HCT116 (cell line): ENCODE measurements at regions not wholly inside any gene's neighbourhood (a gene's known extent, or its start where the extent isn't known, plus 50 kb on each side); places are given as distances from the start of the nearest gene placed in this dataset.

Source experiments
- ATAC-seq: fragments of 200-7000 bp; cut with Tn5 transposase; 2 replicates; pipeline ENCODE4 v1.9.1; 2020; ENCODE audit warnings: mild to moderate bottlenecking, moderate library complexity
- BruUV-seq: library from RNA; stranded (reverse); fragments of 400-500 nt; replicated peaks from 2 replicates; lab custom pipeline; 2021; lab: Mats Ljungman, UMichigan
- CTCF ChIA-PET: fragments of 300-600 bp; sonication (Branson Sonifier 250); formaldehyde crosslinking; loops from one replicate; lab custom pipeline; 2021; ENCODE audit warnings: antibody characterized with exemption; lab: Charles Lee
- POLR2A ChIA-PET: fragments of 300-600, 350-600 bp; sonication (Branson Sonifier 250); formaldehyde crosslinking; loops from one replicate; lab custom pipeline; 2021; ENCODE audit warnings: antibody characterized with exemption; lab: Charles Lee
- RAD21 ChIA-PET, 2 experiments: fragments of 300-600 bp; sonication (Branson Sonifier 250); formaldehyde crosslinking; loops; one replicate each; lab custom pipeline; 2023; ENCODE audit warnings: low total read pairs in 2 of 2; ENCODE audit not compliant: uncharacterized antibody in 2 of 2, unreplicated experiment in 2 of 2, low non-redundant PET in 1 of 2; lab: Charles Lee
- DNase-seq: peaks from one replicate; pipeline ENCODE4 v3.0.0-alpha.2; 2010; ENCODE audit warnings: low read depth, low spot score
- H2AFZ ChIP-seq: fragments of 200-600 bp; shearing (Covaris generic), sonication (generic); 2 replicates; pipeline ENCODE4 v1.6.1; 2017; ENCODE audit warnings: low read depth, mixed run types, mixed read lengths, antibody characterized with exemption, low read length; ENCODE audit not compliant: poor library complexity, severe bottlenecking
- H3K27ac ChIP-seq: 2 replicates; pipeline ENCODE4 v1.5.1; 2012; ENCODE audit warnings: low read depth, low read length
- H3K27me3 ChIP-seq: fragments of 200-600 bp; sonication (generic); 2 replicates; pipeline ENCODE4 v1.6.1; 2016; ENCODE audit warnings: mixed run types, low read length, mixed read lengths; ENCODE audit not compliant: insufficient read depth
- H3K36me3 ChIP-seq, 2 experiments: fragments of 200-500 bp in 1 of 2; fragments of 200-600 bp in 1 of 2; sonication (Bioruptor generic) in 1 of 2; sonication (generic) in 1 of 2; 2 replicates each; pipeline versions ENCODE4 v1.5.1 to v1.6.1; 2014 to 2016; ENCODE audit warnings: low read length in 2 of 2, inconsistent platforms in 1 of 2, mixed read lengths in 1 of 2, mixed run types in 1 of 2; ENCODE audit not compliant: insufficient read depth in 2 of 2, control insufficient read depth in 1 of 2
- H3K4me1 ChIP-seq, 2 experiments: fragments of 200-600 bp in 1 of 2; sonication (generic) in 1 of 2; 2 replicates each; pipeline versions ENCODE4 v1.5.1 to v1.6.1; 2012 to 2017; ENCODE audit warnings: low read length in 2 of 2, inconsistent platforms in 1 of 2, mild to moderate bottlenecking in 1 of 2, mixed read lengths in 1 of 2, mixed run types in 1 of 2, moderate library complexity in 1 of 2; ENCODE audit not compliant: insufficient read depth in 2 of 2, control insufficient read depth in 1 of 2
- H3K4me2 ChIP-seq: fragments of 200-600 bp; sonication (generic); 2 replicates; pipeline ENCODE4 v1.6.1; 2017; ENCODE audit warnings: mixed run types, low read length, mixed read lengths
- H3K4me3 ChIP-seq, 2 experiments: fragments of 200-600 bp in 1 of 2; sonication (generic) in 1 of 2; replicated peaks in 1 of 2; 2 replicates each; pipeline ENCODE4 v1.5.1; 2011 to 2016; ENCODE audit warnings: low read length in 2 of 2, control low read depth in 1 of 2, low read depth in 1 of 2, mild to moderate bottlenecking in 1 of 2, mixed read lengths in 1 of 2, mixed run types in 1 of 2
- H3K79me2 ChIP-seq: fragments of 200-600 bp; sonication (generic); 2 replicates; pipeline ENCODE4 v1.6.1; 2017; ENCODE audit warnings: mild to moderate bottlenecking, mixed run types, low read length, moderate library complexity, mixed read lengths; ENCODE audit not compliant: insufficient read depth
- H3K9ac ChIP-seq: fragments of 200-600 bp; sonication (generic); 2 replicates; pipeline ENCODE4 v1.6.1; 2016; ENCODE audit warnings: low read length, mixed read lengths
- H3K9me2 ChIP-seq: fragments of 200-600 bp; sonication (generic), shearing (Covaris generic); 2 replicates; pipeline ENCODE4 v1.6.1; 2017; ENCODE audit warnings: mixed run types, mild to moderate bottlenecking, moderate library complexity; ENCODE audit not compliant: insufficient read depth
- H3K9me3 ChIP-seq, 2 experiments: fragments of 200-500 bp in 1 of 2; fragments of 200-600 bp in 1 of 2; sonication (Bioruptor generic) in 1 of 2; sonication (generic) in 1 of 2; 2 replicates each; pipeline ENCODE4 v1.6.1; 2014 to 2017; ENCODE audit warnings: low read length in 2 of 2, mixed read lengths in 2 of 2, inconsistent platforms in 1 of 2, low read depth in 1 of 2, mild to moderate bottlenecking in 1 of 2, mixed run types in 1 of 2, moderate library complexity in 1 of 2; ENCODE audit not compliant: control insufficient read depth in 1 of 2, insufficient read depth in 1 of 2
- H4K20me1 ChIP-seq: fragments of 200-600 bp; sonication (generic), shearing (Covaris generic); 2 replicates; pipeline ENCODE4 v1.6.1; 2017; ENCODE audit warnings: mixed run types, mild to moderate bottlenecking, moderate library complexity; ENCODE audit not compliant: insufficient read depth
- ELF1 ChIP-seq: IDR thresholded peaks from 2 replicates; pipeline ENCODE4 v1.6.1; 2012; ENCODE audit warnings: low read depth, borderline replicate concordance
- EZH2 ChIP-seq: fragments of 200-600 bp; sonication (generic); IDR thresholded peaks from 2 replicates; pipeline ENCODE4 v1.6.1; 2017; ENCODE audit warnings: antibody characterized with exemption, mixed run types
- EZH2phosphoT487 ChIP-seq: fragments of 200-600 bp; IDR thresholded peaks from 2 replicates; pipeline ENCODE4 v1.6.1; 2018; ENCODE audit warnings: antibody characterized with exemption, borderline replicate concordance
- FOSL1 ChIP-seq: IDR thresholded peaks from 2 replicates; pipeline ENCODE4 v1.6.1; 2012; ENCODE audit warnings: low read depth
- JUND ChIP-seq: IDR thresholded peaks from 2 replicates; pipeline ENCODE4 v1.6.1; 2012
- MAX ChIP-seq: IDR thresholded peaks from 2 replicates; pipeline ENCODE4 v1.6.1; 2012
- RAD21 ChIP-seq: IDR thresholded peaks from 2 replicates; pipeline ENCODE4 v1.6.1; 2012; ENCODE audit warnings: low read depth, mild to moderate bottlenecking
- SP1 ChIP-seq: IDR thresholded peaks from 2 replicates; pipeline ENCODE4 v1.6.1; 2012; ENCODE audit warnings: low read depth
- SRF ChIP-seq: IDR thresholded peaks from 2 replicates; pipeline ENCODE4 v1.6.1; 2012; ENCODE audit warnings: low read depth
- TCF7L2 ChIP-seq: IDR thresholded peaks from 2 replicates; pipeline ENCODE4 v1.7.0; 2011; ENCODE audit warnings: borderline replicate concordance, inconsistent platforms; ENCODE audit not compliant: insufficient read depth, insufficient read length; ENCODE audit errors: extremely low read depth
- ZBTB33 ChIP-seq: IDR thresholded peaks from 2 replicates; pipeline ENCODE4 v1.6.1; 2011; ENCODE audit warnings: mild to moderate bottlenecking, low read length, moderate library complexity; ENCODE audit not compliant: insufficient replicate concordance; ENCODE audit errors: extremely low read depth
- intact Hi-C: fragments of 100-400 bp; cut with micrococcal nuclease; formaldehyde crosslinking; loops from 2 replicates; pipeline ENCODE4 v1.10.0; 2022

- Histone ChIP-seq H3K4me3 (no peak overlapping the region), H2AFZ (no peak overlapping the region)
- TF ChIP-seq EZH2phosphoT487: no peak
- no peak for TF ChIP-seq ELF1
- no peak for TF ChIP-seq ZBTB33
- no peak for TF ChIP-seq JUND
- TF ChIP-seq RAD21: no peak
- no peak for TF ChIP-seq TCF7L2
- no peak for TF ChIP-seq EZH2
- no peak for TF ChIP-seq MAX
- no peak for TF ChIP-seq SP1
- TF ChIP-seq SRF: no peak
- no peak for TF ChIP-seq FOSL1
- TF ChIP-seq, all 23 proteins: peak for 0
- Histone ChIP-seq H3K9me2 (no peaks in the 10 kb centered on the region), H3K4me2 (peak overlapping the region; percentile 51), H3K9ac (no peak overlapping the region), H4K20me1 (no peaks in the 10 kb centered on the region), H3K9me3 (no peaks in the 10 kb centered on the region), H3K27me3 (no peaks in the 10 kb centered on the region), H3K27ac (no peak overlapping the region; the same call in 1 of the 2 replicates), H3K4me1 (peaks cover 30 to 38% of the 10 kb centered on the region in 2 experiments), H3K79me2 (peaks cover 7% of the 10 kb centered on the region; the same call in 1 of the 2 replicates), H3K36me3 (no peaks in the 10 kb centered on the region)
- ATAC-seq: no peak
- no peak for DNase-seq
- ChIA-PET CTCF (interaction anchor here (1.5 kb wide), 1 partner anchor 25 kb away, joined by 5 read pairs; no protein-coding TSS in a partner anchor), RAD21 (no interaction called here), POLR2A (no interaction called here)
- no TSS peak for BruUV-seq
- intact Hi-C loops: no loop called here
Observed at GRCh38 chr16:85197611-85198566, 85.6 kb upstream of the CIBAR2 start.
